Peyer's patch (tissue), 4 donors: ENCODE measurements at regions not wholly inside any gene's neighbourhood (a gene's known extent, or its start where the extent isn't known, plus 50 kb on each side); places are given as distances from the start of the nearest gene placed in this dataset.

Experiments used
- CTCF ChIP-seq, 6 experiments: fragments of 450-650 bp in 4 of 6; fragments of 200-600 bp in 2 of 6; sonication (generic) in 1 of 6; IDR thresholded peaks; one replicate each; pipeline ENCODE4 v1.5.1; 2017 to 2019; ENCODE audit warnings: antibody characterized with exemption in 6 of 6, mild to moderate bottlenecking in 3 of 6, moderate library complexity in 1 of 6
- POLR2A ChIP-seq, 2 donors: fragments of 450-650 bp; IDR thresholded peaks; one replicate each; pipeline ENCODE4 v1.5.1; 2017; ENCODE audit warnings: antibody characterized with exemption in 2 of 2, mild to moderate bottlenecking in 2 of 2, moderate library complexity in 2 of 2

DNA sequence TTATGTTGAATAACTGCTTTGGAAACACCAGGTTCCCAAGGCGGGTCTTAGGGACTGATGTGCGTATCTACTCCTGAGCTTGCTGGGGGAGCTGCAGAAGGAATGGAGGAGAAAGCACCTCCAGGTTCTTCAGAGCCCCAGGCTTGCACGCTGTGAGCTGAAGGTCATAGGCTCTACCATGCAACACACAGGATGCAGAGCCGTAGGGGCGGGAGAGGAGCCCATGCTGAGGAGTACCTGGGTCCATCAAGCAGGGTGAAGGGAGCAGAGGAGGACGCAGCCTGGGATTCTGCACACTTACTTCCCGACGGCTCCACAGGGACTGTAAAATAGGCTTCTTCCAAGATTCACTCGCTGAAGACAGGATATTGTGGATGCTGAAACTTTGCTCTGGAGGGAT lies 426.5 kb upstream of the FRG1 start:
- TF ChIP-seq CTCF (IDR thresholded peaks at IDR 0.05) (no peak), POLR2A (IDR thresholded peaks at IDR 0.05) (no peak)
